ENCODE measurements at regions not wholly inside any gene's neighbourhood (a gene's known extent, or its start where the extent isn't known, plus 50 kb on each side); places are given as distances from the start of the nearest gene placed in this dataset.

DNA sequence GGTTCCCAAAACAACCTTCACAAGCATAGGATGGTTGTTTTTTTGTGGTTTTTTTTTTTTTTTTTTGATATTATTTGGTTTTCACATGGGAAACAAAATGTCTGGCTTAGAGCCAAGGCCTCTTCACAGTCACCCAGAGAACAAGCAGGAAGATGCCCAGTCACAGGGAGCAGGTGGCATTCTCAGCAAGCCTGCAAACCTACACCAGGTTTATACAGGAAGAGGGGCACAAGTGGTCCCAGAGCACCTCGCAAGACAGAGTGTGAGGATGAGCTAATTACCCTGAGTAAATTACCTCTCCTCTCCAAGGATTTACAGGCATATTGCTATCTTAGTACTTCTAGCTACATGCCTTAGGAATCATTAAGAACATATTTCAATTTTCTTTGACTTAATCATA is 1375.6 kb downstream of the EFNB2 start:
- DNase-seq = no peak

GRCh38 chr13:105153611-105154010 is 1381.9 kb downstream of the EFNB2 start:
- no peak for DNase-seq

DNA sequence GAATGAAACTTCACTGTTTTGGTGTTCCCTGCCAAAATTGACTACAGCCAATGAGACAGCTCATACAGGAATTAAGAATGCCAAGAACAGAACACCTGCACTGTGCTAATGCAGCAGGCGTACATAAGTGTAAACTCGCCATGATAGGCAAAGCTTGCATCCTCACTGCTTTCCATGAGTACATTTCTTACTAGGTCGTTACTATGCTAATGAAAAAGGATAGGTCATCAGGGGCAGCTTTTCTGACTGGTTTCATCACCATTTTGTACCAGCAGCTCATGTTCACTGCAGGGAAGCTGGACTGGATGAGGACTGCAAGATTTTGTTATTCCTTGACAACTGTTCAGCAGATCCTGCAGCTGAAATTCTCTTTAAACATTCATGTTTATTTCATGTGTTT is 1383.8 kb downstream of the EFNB2 start:
- DNase-seq = no peak

GRCh38 chr13:105147461-105147860 is 1388.0 kb downstream of the EFNB2 start:
- DNase-seq = no peak

- no peak for DNase-seq
Observed at GRCh38 chr13:105144936-105145335, 1390.5 kb downstream of the EFNB2 start.

DNA sequence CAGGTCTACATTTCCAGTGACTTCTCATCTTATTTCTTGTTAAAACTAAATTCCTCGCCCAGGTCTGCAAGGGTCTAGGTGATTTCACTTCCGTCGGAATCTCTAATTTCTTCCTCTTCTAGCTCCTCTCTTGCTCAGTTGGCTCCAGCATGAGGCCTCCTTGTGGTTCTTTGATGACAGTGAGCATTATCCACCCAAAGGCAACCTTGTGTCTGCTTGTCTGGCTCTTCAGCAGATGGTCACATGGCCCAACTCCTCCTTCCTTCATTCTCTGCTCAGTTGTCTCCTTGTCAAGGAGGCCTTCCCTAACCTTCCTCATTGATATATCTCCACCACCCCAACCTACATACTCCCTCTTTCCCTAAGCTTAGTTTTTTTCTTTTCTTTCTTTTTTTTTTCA is 1391.4 kb downstream of the EFNB2 start:
- DNase-seq = no peak

GRCh38 chr13:105142556-105142955 is 1392.9 kb downstream of the EFNB2 start:
- no peak for DNase-seq

DNA sequence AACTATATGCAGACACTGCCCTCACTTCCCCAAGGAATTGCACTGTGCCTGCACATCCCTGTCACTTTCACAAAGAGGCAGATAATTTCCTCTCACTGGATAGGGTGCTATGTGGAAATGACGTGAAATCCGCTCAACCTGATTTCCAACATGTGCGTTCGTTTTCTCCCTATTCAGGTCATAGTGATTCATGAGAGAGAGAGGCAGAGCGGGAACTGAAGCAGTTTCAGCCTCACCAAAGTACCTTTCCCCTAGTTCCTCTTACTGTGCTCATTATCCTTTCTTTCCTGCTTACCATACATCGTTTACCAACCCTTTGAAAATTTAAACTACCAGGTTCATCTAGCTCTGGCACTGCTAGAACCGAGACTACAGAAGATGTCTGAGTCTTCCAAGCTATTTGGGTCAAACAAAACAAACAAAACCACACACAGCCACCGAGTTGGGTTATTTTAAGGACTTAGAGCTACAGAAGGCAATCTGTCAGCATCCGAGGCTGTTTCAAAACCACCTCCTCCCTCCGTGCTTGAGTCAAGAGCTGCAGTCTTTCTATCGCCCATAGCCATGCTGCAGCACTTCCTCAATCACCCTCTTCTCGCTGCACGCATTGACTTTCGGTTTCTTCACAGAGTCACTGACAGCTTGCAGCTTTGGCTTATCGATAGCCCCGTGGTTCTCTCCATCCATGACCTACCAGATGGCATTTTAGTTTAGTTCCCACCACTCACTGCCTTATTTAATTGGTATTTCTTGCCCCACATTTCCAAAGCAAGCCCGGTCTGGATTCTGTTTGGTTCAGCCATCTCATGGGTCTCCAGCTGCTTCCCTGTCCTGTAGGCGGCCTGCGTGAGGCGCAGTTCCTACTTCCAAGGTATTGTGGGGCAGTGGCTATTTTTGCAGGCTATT is 1395.8 kb downstream of the EFNB2 start:
- peak; percentile 57 for DNase-seq

GRCh38 chr13:105139048-105139379 is 1396.4 kb downstream of the EFNB2 start:
- no peak for DNase-seq

GRCh38 chr13:105135852-105136615 is 1399.4 kb downstream of the EFNB2 start:
- no peak for DNase-seq

- DNase-seq = no peak
Observed at GRCh38 chr13:105127732-105128131, 1407.7 kb downstream of the EFNB2 start.

DNA sequence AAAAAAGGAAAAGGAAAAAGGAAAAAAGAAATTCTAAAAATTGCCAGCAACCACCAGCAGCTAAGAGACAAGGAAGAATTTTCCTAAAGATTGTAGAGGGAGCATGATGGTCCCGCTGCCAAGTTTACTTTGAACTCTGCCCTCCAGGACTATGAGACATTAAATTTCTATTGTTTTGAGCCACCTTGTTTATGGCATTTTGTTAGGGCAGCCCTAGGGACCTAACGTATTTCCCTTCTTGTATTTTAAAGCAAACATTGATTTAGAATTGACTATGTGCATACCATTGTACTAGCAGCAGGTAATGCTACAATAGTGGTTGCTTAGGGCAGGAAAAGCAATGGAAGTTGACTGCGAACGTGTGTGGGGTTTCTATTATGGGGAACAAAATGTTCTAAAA is 1414.2 kb downstream of the EFNB2 start:
- DNase-seq = no peak

DNA sequence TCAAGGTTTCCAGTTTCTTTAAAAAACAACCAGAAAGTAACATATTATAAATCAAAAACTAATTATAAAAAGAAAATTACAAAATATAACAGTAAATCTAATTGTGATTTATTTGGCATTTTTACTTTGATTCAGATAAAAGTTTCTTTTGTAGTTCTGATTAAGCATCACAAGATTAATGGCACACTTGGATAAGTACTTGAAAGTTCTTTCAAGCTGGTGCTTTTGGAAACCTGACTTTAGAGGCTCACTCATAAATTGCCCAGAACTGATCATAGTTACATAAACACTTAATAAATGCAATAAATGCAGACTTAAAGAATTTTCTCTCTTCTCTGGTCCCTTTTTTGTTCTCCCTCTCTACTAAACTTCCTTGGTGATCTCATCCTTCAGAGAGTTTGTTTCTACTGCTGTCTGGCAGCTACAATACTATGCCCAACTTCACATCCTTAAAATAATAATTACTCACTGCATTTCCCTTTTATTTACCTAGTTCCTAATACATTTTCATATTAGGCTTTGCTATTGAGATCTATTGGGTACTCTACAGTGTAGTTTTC is 1417.0 kb downstream of the EFNB2 start:
- DNase-seq = no peak

GRCh38 chr13:105116966-105117365 is 1418.5 kb downstream of the EFNB2 start:
- DNase-seq = no peak

DNA sequence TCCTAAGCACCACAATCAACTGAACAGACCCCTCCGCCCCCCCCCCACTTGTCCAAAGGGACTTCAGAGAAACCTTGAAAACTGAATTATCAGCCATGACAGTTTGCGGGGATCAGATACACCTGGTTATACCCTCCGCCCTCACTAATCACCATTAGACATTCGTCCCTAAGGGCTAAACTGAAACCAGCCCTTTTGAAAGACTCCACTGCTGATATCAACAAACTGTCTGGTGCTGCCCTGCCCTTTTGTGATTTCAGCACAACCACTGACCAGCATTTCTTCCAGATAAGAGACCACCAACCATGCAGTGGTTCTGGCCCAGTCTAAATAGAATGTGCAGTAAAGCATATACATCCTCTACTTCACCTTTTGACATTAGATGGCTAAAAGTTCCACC is 1422.9 kb downstream of the EFNB2 start:
- DNase-seq = no peak

DNA sequence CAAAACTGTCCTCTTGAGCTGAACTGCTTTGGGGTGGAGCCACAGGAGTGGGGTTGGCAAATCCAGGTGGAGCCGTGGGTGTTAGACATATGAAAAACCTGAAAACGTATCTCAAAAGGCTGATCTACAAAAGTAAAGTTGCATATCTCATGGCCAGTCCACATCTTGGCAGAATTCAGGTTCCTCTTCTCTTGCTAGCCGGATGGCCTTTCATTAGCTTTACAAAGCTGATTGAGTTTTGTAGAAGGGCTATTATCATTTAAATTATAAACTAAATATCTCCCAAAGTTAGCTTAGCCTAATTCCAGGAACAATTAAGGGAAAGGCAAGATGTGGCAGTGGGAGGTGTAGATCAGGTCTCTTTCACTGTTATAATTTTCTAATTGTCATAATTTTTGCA is 1427.7 kb downstream of the EFNB2 start:
- no peak for DNase-seq

GRCh38 chr13:105105471-105105870 is 1430.0 kb downstream of the EFNB2 start:
- no peak for DNase-seq

- DNase-seq = no peak
Observed at GRCh38 chr13:105097521-105097920, 1437.9 kb downstream of the EFNB2 start.

DNA sequence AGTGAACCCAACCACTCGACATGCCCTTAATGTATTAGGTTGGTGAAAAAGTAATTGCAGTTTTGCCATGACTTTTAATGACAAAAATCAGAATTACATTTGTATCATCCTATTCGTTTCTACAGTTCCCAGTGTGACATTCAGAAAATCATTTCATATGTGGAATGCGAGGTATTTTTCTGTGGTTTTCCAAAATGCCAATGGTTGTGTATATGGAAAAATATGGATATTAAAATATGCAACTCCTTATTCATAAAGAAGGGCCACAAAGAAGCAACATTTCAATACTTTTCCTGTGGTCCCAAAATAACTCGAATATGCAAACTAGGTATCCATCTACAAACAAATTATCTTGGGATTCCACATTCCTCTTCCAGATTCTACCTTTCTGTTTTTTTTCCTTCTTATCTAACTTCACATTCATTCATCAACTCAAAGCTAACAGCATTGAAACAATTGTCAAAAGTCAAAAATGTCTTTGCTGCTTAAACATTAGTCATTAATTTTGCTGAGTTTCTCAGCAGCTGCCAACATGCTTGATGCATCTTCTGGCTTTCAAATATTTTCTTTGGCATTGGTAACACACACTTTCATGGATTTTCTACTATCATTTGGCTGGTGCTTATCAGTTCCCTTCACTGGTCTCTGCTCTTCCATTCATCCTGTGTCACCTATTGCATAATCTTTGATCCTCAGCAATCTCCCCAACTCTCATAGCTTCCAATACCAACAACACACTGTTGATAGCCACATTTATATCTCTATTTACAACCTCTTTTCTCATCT is 1445.4 kb downstream of the EFNB2 start:
- DNase-seq = no peak

GRCh38 chr13:105087945-105088344 is 1447.5 kb downstream of the EFNB2 start:
- no peak for DNase-seq

GRCh38 chr13:105084931-105085330 is 1450.5 kb downstream of the EFNB2 start:
- no peak for DNase-seq

- DNase-seq = no peak
Observed at GRCh38 chr13:105083992-105084391, 1451.5 kb downstream of the EFNB2 start.

DNA sequence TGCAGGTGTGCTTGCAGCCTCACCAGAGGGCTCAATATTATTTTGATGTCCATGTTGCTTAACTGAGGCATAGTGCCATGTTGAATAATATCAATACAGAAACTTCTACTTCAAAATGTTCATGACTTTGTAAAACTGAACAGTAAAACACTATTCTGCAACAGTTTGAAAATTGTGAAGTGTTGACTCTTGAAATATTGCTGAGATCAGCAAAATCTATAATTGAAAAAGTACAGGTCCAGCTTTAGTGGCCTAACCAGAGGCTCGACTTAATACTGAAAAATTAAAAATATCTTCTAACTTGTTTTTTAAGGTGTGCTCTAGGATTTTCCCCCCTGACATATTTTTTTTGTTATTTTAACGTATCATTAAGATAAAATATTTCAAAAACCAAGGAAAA is 1460.7 kb downstream of the EFNB2 start:
- DNase-seq = no peak

Data from activated naive CD4-positive, alpha-beta T cell treated with anti-CD3 and anti-CD28 coated beads, Interleukin-2, amount 50 U/mL, for 16 hours (primary cell).